ENCODE measurements at regions not wholly inside any gene's neighbourhood (a gene's known extent, or its start where the extent isn't known, plus 50 kb on each side); places are given as distances from the start of the nearest gene placed in this dataset.

- TF ChIP-seq, protein P1, sequence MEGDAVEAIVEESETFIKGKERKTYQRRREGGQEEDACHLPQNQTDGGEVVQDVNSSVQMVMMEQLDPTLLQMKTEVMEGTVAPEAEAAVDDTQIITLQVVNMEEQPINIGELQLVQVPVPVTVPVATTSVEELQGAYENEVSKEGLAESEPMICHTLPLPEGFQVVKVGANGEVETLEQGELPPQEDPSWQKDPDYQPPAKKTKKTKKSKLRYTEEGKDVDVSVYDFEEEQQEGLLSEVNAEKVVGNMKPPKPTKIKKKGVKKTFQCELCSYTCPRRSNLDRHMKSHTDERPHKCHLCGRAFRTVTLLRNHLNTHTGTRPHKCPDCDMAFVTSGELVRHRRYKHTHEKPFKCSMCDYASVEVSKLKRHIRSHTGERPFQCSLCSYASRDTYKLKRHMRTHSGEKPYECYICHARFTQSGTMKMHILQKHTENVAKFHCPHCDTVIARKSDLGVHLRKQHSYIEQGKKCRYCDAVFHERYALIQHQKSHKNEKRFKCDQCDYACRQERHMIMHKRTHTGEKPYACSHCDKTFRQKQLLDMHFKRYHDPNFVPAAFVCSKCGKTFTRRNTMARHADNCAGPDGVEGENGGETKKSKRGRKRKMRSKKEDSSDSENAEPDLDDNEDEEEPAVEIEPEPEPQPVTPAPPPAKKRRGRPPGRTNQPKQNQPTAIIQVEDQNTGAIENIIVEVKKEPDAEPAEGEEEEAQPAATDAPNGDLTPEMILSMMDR (tag by site-specific recombination; IDR thresholded peaks at IDR 0.05), result no peak
- TF ChIP-seq ZNF558 (tag by site-specific recombination; IDR thresholded peaks at IDR 0.05) (no peak), ZNF792 (tag by site-specific recombination; IDR thresholded peaks at IDR 0.05) (no peak), ZNF548 (tag by site-specific recombination; IDR thresholded peaks at IDR 0.05) (no peak), SETDB1 (IDR thresholded peaks at IDR 0.05; ENCODE audit: insufficient read length, low read length) (no peak), ZNF837 (tag by site-specific recombination; IDR thresholded peaks at IDR 0.05) (no peak), KLF8 (tag by site-specific recombination; IDR thresholded peaks at IDR 0.05) (no peak)
- TF ChIP-seq, protein P2, sequence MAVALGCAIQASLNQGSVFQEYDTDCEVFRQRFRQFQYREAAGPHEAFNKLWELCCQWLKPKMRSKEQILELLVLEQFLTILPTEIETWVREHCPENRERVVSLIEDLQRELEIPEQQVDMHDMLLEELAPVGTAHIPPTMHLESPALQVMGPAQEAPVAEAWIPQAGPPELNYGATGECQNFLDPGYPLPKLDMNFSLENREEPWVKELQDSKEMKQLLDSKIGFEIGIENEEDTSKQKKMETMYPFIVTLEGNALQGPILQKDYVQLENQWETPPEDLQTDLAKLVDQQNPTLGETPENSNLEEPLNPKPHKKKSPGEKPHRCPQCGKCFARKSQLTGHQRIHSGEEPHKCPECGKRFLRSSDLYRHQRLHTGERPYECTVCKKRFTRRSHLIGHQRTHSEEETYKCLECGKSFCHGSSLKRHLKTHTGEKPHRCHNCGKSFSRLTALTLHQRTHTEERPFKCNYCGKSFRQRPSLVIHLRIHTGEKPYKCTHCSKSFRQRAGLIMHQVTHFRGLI (tag by site-specific recombination; IDR thresholded peaks at IDR 0.05), result no peak
These were observed 345.6 kb downstream of the SLC16A7 start for GRCh38 chr12:59941461-59941860.

Data from HEK293 (cell line).